HUDEP-2 (cell line): ENCODE measurements at regions not wholly inside any gene's neighbourhood (a gene's known extent, or its start where the extent isn't known, plus 50 kb on each side); places are given as distances from the start of the nearest gene placed in this dataset.
A peak's percentile ranks its signal among the peaks of the same experiment; 100 is the strongest.
"Not testable (repeated sequence)": the region's sequence is repeated elsewhere in the genome, so short reads cannot be mapped to it uniquely, and the experiment has no call there.

ENCODE experiments used
- DNase-seq, 76 experiments: peaks; one replicate each; lab custom pipeline; 2025; ENCODE audit not compliant: unreplicated experiment in 76 of 76; lab: John Stamatoyannopoulos, UW

DNA sequence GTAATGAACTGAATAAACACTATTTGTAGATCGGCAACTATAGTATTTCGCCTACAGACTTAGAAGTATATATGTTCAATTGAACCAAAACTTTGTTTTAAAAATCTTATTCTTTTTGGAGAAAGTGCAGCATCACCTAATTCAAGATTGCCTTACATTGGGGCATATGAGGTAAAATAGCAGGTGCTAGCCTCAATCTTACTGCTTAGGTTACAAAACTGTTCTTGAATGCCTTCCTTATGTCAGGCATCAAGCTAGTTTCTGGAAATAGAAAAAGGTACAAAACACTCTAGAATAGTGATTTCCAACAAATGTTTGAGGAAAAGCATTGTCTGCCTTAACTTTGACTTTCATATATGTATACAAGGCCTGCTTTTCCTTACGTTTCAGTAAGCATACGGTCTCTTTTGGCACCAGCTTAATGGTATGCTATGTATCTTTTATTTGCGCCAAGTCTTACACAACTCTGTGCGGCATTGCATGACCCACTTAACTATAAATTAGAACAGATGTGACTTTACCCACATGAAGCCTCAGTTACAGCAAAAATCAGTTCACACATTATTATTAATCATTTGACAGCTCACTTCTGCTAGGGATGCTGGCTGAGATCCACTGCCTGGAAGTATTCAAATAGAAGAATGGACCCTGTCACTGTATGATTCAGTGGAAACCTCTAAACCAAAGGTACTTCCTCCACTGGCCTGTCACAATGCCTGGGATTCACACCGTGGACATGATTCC is 174.1 kb downstream of the PRELID2 start:
- no peak for DNase-seq

DNA sequence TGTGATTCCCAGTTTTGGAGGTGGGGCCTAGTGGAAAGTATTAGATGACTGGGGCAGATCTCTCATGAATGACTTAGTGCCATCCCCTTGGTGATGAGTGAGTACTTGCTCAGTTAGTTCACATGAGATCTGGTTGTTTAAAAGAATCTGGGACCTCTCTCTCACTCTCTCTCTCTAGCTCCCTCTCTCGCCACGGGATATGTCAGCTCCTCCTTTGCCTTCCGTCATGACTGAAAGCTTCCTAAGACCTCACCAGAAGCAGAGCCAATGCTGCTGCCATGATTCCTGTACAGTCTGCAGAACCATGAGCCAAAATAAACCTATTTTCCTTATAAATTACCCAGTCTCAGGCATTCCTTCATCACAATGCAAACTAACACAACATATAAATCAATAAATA is 176.7 kb downstream of the PRELID2 start:
- DNase-seq = no peak

DNA sequence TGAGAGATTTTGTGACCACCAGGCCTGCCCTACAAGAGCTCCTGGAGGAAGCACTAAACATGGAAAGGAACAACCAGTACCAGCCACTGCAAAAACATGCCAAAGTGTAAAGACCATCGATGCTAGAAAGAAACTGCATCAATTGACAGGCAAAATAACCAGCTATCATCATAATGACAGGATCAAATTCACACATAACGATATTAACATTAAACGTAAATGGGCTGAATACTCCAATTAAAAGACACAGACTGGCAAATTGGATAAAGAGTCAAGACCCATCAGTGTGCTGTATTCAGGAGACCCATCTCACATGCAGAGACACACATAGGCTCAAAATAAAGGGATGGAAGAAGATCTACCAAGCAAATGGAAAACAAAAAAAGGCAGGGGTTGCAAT is 182.4 kb downstream of the PRELID2 start:
- DNase-seq = not testable (repeated sequence)

- not testable (repeated sequence) for DNase-seq
Observed at GRCh38 chr5:145647137-145647536, 188.0 kb downstream of the PRELID2 start.

- not testable (repeated sequence) for DNase-seq
Observed at GRCh38 chr5:145643214-145643613, 191.9 kb downstream of the PRELID2 start.

- no peak for DNase-seq
Observed at GRCh38 chr5:145637396-145637795, 197.7 kb downstream of the PRELID2 start.

DNA sequence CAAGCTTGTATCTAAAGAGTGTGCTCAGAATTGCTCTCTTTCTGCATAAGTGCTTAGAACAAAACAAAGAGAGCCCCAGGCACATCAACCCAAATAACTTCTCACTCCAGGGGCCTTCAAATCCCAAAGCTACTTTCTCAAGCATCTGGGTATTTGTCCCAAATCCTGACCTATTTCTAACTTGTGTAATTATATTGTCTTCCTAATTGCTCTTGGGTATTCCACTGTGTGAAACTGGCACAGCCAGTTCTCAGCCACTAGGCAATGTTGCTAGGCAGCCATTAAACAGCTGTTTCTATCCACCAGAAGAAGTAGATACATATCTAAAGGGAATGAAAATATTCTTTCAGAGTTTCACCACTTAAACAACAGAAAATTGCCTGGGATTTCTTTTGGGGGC is 198.8 kb downstream of the PRELID2 start:
- DNase-seq = no peak

- no peak for DNase-seq
Observed at GRCh38 chr5:145633474-145633873, 201.7 kb downstream of the PRELID2 start.

- DNase-seq = no peak
Observed at GRCh38 chr5:145632701-145633100, 202.4 kb downstream of the PRELID2 start.

DNA sequence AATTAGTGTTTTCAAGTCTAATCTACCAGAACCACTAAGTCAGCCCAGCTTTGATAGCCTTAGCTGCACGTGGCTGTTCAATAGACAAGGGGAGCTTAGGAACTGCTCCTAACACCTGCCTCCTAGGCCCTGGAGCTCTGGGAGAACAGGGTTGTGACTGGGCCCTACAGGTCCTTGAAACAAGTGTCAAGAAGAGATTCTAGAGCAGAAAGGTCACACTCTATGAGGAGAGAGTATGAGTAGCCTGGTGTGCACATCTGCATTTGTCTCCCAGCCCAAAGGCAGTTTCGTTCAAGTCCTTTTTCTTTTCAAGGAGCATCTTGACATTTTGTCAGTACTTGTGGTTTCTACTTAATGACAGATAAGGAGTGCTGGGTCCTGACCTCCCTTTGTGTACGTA is 206.1 kb downstream of the PRELID2 start:
- no peak for DNase-seq

DNA sequence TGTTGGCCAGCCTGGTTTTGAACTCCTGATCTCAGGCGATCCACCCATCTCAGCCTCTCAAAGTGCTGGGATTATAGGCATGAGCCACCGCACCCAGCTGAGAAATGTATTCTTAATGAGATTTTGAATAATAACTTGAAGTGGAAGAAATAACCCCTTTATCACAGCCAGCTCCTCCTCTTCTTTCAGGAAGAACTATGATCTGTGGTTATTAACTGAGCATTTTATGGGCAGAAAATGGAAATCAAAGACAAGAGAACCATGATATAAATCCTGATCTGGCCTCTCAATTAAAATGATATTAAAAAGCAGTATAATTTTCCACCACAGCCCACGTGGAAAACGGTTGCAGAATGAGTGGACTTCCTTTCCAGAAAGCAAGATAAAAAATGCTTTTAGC is 206.6 kb downstream of the PRELID2 start:
- no peak for DNase-seq

- DNase-seq = no peak
Observed at GRCh38 chr5:145619806-145620310, 215.3 kb downstream of the PRELID2 start.

GRCh38 chr5:145616739-145617138 is 218.4 kb downstream of the PRELID2 start:
- not testable (repeated sequence) for DNase-seq

DNA sequence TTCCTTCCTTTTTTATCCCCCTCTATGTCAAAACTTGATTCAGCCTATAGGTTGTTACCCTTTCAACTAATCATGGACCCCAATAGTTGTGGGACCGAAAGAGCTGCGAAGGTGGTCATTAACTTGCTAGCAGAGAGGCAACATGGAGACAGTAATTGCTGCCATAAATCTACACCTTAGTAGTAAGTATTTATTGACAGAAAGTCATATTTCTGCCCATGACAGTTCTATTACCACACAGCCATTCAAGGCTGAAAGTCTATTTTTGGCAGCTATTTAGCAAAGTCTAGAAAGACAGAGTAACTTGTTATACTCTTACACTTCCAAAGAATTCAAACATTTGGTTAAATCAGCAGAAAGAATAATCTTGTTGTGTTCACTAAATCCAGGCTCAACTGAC is 236.2 kb downstream of the PRELID2 start:
- DNase-seq = no peak

DNA sequence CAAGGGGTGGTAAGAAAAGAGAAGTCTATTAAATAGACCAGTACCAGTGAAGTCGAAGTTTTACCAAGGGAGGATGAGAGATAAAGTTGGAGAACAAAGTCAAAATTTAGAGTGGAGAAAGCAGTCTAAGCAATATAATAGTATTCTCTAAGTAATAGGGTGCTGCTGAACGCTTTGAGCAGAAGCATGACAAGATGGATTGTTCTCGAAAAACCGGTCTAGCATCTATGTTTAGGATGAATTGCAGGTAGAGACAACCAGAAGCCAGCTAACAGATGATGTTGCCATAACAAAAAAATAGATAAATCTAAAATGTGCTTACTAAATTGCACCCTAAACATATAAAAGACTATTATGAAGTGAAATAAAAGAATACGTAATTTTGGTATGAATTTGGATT is 237.0 kb downstream of the PRELID2 start:
- no peak for DNase-seq

- DNase-seq = no peak
Observed at GRCh38 chr5:145591578-145591977, 243.6 kb downstream of the PRELID2 start.

- DNase-seq = no peak
Observed at GRCh38 chr5:145589063-145589462, 246.1 kb downstream of the PRELID2 start.

GRCh38 chr5:145588558-145588957 is 246.6 kb downstream of the PRELID2 start:
- DNase-seq = no peak

GRCh38 chr5:145588113-145588512 is 247.0 kb downstream of the PRELID2 start:
- DNase-seq = no peak

GRCh38 chr5:145587710-145588109 is 247.4 kb downstream of the PRELID2 start:
- peak in 1 of 76 experiments; percentile 2 for DNase-seq

DNA sequence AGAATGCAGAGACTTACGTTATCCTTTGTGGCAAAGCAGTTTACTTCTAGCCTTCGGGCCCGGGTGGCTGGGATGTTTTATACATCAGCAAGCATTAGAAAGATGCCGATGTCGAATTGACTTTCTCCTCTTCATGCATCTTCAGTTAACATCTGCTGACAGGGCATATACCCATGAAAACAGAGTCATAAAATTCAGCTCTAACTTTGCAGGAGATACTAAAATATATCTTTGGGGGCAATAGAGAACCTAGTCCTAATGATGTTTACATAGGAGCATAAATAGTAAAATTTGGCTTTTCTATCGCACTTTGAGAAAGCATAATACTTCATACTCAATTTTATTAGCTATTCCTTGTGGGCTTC is 247.9 kb downstream of the PRELID2 start:
- DNase-seq = no peak

DNA sequence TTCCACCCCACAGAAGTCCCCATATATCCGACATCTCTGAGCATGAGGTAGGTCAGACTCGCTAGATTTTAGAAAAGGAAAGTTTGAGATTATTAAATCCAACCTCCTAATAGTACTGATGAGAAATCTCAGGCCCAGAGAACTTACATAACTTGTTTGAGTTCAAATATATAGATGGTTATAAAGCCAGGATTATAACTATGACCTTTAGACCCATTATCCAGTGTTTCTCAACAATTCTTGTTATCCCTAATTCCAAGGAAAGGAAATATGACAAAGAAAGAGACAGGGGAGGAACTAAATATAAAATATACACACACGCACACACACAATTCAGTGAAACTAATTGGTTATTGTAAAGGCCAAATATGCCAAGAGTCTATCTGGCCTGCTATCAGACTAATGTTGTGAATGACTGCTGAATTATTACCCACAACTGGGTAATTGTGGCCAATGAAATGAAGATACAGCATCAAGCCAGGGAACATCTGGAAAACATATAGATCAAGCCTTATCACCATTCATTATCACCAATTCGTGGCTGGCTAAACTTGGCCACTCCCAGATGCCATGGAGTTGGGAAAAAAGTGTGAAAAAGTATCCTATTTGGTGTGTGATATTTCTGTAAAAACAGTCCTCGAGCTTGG is 248.4 kb downstream of the PRELID2 start:
- DNase-seq = no peak
